NCI-H1048 (cell line): ENCODE measurements at regions not wholly inside any gene's neighbourhood (a gene's known extent, or its start where the extent isn't known, plus 50 kb on each side); places are given as distances from the start of the nearest gene placed in this dataset.

Experiments used
- DNase-seq: peaks from one replicate; lab custom pipeline; 2025; lab: John Stamatoyannopoulos, UW

DNA sequence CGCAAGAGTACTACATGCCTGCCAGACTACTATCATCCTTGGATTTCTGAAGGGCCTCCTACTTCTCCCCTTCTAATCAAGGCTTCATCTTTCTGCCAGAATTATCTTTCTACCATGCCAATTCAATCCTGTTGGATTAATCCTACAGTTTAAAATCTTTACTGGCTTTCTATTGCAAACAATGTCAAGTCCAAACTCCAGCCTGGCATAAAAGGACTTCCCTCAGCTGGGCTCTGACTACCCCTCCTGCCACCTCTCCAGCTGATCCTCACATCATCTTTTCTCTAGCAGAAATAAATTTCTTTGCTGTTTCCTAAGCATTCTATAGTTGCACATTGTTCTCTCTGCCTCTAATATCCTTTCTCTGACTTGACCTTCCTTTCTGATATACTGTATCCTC lies 119.7 kb upstream of the RAD23B start:
- no peak for DNase-seq

DNA sequence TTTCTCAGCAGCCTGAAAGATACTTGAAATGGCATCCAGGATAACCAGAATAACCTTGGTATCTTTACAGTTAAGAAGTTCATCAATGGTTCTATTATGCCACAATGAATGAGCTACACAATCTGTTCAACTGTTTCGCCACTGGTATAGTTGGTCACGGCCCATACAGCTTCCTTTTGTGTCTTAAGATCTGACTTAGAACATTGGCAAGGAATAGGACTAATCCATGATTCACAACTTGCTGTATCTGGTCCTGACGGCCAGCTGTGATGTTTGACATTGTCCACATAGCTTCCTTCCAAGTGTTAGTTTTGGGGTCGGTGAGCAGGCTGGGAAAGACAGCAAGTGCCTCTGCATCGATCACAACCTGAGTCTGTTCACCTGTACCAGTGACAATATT lies 113.3 kb upstream of the RAD23B start:
- DNase-seq: no peak

DNA sequence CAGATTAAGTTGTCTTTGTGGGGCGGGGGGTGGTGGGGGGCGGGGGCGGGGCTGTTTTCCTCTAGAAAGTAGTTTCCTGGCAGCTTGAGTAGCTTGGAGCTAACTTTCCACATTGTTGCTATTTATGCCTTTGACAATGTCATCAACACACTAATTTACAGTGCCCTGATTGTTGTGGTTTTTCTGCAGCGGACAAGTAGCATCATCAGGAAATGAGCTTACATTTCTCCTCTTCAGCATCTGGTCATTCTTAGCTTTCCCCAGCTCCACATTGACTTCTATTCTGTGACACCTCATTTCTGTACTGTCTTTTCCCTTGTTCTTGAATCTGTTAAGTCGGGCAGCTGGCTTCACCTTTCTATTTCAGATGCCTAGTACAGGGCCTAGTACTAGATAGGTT lies 112.3 kb upstream of the RAD23B start:
- no peak for DNase-seq

DNA sequence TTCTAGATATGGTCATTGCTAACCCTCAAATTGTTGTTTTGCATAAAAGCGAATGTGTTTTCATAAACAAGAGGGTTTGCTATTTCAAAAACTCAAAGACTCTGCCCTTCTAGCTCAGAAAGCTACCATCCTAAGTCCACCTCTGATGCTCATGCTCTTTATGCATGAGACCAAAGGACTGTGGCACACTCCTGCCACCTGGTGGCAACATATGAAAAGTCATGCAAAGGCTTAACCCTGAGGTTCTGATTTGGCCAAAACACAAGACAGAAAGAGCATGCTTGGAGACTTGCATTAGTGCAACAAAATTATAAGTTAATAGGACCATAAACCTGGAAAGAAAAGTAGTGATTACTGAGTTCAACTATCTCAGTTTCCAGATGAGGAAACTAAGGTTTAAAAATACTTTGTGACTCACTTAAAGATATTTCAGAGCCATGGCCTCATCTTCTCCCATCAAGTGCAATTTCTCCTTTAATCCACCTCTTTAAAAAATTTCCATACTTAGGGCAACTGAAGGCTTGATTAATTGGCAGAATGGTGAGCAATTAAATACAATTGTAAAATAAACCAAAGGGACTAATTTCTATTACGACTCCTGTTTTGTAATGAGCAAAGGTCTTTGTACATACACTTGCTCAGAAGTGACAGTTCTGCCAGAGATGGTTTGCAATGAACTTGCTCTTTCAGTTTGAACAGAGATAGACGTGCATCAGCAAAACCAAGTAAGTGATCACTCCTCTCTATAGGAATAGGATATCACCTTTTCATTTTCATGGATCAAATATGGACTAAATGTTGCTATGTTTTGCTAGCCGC lies 110.7 kb upstream of the RAD23B start:
- peak; percentile 61 for DNase-seq

DNA sequence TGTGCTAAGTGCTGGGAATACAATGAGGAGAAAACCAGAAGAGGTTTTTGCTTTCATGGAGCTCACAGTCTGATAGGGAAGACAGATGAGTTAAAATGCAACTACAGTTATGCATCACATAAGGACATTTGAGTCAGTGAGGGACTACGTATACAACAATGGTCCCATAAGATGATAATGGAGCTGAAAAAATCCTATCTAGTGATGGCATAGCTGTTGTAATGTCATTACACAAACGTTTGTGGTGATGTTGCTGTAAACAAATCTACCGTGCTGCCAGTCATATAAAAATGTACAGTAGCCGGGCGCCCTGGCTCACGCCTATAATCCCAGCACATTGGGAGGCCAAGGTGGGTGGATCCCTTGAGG lies 110.1 kb upstream of the RAD23B start:
- no peak for DNase-seq

DNA sequence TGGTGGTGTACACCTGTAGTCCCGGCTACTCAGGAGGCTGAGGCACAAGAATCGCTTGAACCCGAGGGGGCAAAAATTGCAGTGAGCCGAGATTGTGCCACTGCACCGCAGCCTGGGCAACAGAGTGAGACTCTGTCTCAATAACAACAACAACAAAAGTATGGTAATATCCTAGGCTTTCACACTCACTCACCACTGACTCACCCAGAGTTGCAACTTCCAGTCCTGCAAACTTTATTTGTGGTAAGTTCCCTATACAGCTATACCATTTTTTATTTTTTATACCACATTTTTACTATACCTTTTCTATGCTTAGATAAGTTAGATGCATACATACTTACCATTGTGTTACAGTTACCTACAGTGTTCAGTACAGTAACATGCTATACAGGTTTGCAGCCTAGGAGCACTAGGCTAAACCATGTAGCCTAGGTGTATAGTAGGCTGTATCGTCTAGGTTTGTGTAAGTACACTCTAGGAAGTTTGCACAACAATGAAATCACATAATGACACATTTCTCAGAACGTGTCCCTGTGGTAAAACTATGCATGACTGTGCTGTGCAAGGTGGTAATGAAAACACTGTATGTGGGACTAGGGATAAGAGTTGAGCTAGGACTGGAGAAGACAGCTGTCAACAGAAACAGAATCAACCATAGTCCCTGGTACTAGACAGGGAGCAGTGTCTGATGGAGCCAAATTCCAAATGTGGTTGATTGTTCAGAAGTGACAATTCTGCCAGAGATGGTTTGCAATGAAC lies 109.5 kb upstream of the RAD23B start:
- DNase-seq: no peak

DNA sequence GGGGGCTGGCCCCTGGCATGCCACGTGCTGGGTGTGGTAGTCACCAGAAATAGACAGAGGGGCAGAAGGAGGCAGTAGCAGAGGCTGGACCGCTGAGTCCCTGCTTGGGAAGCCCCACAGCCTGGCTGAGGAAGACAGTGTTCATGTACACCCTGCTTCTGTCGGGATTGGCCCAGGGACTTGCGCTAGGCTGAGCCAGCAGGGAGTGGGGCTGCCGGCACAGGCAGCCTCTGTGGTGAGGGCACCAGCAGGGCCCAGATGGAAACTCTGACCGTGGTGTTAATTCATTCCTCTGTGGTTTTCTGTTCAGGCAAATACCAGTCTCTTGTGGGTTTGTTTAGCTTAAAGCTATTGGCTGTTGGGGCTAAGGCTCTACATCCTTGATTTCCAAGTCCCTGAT lies 108.6 kb upstream of the RAD23B start:
- no peak for DNase-seq

DNA sequence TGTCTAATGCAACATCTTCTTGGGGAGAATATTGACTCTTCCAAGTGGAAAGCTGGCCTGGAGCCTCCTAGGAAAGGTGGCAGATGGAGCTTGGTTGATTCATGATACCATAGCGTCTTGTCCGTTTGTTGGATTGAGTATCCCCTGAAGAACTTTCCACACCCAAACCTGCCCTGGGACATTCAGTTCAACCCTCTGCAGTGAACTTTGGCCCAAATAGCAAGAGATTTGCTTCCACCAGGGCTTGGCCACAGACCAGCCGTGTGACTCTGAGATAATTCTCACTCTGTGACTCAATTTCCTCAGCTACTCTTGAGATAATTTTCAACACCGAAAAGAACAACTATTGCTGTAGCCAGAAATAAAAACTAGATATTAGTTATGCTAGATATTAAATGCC lies 108.0 kb upstream of the RAD23B start:
- DNase-seq: no peak

DNA sequence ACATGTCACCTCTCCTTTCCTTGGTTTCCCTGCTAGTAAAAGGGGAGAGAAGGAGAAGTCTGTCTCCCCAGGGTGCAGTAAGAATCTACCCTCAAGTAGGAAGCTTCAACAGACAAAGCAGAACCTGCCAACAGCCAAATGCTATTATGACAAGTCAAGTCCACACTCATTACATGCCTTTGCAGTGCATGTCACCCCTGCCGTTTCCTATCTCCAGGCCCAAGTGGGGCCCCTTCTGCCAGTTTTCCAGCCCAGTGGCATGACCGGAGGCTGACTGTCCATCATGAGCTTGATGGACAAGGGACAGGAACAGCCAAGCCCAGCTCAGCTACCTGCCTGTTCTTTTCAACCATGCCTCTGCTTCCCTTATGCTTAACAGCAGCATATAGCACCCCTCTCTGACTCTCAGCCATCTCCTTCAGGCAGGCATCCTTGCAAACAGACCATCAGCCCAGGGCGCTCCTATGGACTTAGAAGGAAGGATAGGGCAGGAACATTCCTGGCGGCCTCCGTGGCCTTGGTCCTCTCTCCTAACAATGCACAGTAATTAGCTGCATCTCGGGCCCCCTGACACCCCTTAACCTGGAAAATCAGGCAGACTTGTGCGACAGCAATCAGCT lies 107.2 kb upstream of the RAD23B start:
- DNase-seq: no peak

DNA sequence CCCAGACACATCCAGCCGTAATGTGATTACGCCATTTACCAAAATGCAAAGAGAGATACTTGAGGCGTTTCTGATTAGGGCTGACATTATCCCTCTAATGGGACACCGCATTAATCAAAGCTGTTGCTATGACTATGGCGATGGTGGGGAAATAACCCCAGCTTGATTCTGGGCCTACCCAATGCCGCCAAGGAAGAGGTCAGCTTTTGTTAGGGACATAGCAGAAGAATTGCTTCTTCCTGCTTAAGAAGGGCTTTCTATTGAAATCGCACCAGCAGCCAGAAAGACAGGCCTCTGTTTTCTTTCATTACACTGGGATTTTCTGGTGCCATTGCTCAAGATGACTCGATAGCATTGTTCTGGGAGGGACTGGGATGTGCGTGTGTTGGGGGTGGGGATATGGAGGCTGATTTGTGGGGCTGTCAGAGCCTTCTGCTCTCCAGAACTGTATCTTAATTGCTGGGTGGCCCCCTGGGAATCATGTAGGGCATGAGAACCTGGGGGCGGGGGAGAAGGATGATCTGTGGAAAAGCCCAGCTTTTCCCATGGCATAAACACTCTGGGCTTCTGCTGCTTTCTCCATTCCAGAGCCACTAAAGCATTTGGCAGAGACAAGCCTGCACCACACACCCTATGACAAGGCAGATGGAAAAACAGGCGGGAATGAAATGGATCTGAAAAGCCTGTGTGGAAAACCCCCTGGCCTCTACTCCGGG lies 106.5 kb upstream of the RAD23B start:
- DNase-seq: no peak

DNA sequence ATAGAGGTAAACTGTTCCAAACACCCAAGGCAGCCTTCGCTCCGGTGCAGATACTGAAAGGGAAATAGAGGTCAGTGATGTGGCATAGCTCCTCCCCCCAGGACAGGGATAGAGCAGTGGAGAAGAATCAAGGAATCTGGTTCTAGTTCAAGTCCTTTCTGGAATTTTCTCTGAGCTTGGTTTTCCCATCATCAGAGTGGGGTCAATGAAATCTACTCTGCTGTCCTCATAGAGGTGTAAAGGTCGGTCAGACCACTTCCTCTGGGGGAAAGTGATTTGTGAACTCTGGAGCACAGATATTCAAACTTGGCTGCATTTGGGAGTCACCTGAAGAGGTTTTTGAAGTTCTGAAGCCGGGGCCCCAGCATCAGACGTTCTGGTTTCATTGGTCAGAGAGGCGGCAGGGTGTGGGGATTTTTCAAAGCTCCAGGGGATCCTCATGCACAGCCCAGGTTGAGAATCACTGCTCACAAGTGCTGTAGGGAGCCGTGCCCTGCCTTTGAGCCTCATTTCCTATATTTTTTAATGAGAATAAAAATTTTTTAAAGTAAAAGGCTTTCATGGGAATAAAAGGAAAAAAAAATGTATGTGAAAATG lies 105.7 kb upstream of the RAD23B start:
- no peak for DNase-seq

DNA sequence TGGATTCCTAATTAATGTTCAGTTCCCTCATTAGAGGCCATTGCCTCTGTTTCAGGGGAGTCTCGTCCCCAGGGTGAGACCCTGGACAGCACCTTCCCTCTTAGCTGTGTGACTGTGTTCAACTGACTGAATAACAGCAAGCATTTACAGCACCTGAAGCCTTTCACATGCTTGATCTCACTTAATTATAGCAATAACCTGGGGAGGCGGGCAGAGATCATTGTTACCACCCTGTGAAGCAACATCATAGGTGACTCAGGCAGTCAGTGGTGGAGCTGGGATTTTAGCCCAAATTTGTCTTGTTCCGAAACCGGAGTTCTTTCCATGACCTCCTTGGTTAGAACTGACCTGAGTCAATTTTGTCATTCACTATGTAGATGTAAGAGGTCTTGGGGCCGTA lies 105.2 kb upstream of the RAD23B start:
- no peak for DNase-seq

DNA sequence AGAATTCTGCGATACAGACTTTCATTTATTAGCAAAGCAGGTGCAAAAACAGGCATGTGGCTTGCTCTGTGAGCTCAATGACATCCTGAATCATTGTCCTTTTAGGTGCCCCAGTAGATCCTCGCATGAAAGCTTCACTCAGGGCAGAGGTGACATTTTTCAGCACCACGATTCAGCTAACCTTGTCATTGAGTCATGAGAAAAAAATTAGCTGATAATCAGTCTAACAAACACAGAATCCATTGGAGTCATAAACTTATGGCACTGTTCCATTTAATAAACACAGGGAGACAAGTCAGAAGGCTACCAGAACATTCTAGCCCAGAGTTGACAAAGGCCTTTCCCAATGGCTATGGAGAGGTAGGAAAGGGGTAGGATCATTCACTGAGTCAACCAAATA lies 104.8 kb upstream of the RAD23B start:
- no peak for DNase-seq

DNA sequence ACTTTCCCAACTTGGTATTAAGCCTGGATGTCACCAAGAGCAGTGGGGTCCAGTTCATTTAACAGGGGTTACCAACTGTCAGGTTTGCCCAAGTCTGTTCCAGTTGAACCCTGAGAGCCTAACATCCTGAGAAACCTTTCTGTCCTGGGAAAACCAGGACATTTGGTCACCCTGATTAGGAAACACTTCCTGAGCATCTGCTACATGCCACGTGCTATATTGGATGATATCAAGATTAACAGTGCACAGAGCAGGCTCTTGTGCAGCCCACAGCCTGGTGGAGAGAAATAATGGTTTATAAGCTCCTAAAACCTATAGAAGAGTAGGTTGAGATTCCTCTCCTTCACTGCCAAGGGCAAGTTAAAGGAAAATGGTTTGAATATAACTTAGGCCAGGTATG lies 102.9 kb upstream of the RAD23B start:
- no peak for DNase-seq

DNA sequence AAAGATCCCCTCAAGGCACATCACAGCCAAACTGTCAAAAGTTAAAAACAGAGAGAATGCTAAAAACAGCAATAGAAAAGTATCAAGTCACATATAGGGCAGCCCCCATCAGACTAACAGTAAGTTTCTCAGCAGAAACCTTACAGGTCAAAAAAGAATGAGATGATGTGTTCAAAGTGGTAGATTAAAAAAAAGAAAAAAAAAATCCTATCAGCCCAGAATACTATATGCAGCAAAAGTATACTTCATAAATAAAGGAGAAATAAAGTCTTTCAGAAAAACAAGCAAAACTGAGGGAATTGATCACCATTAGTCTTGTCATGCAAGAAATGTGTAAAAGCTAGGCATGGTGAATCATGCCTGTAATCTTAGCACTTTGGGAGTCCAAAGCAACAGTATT lies 99.9 kb upstream of the RAD23B start:
- DNase-seq: no peak

DNA sequence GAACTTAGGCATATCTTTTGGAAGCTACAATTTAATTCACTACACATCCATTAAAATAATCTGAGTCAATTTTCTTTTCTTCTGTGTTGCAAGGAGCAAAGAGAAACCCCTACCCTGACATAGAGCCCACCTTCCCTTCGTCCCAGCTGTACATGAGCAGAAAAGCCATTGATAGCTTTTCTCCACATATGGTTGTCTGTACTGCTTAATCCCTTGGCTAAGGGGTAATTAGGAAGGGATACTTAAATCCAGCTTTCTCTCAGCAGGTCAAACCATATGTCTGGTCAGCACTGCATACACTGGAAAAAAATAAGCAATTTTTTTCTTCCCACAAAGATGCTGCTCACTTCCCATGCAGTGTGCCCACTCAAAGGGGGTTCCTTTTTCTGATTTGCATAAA lies 94.7 kb upstream of the RAD23B start:
- DNase-seq: no peak

DNA sequence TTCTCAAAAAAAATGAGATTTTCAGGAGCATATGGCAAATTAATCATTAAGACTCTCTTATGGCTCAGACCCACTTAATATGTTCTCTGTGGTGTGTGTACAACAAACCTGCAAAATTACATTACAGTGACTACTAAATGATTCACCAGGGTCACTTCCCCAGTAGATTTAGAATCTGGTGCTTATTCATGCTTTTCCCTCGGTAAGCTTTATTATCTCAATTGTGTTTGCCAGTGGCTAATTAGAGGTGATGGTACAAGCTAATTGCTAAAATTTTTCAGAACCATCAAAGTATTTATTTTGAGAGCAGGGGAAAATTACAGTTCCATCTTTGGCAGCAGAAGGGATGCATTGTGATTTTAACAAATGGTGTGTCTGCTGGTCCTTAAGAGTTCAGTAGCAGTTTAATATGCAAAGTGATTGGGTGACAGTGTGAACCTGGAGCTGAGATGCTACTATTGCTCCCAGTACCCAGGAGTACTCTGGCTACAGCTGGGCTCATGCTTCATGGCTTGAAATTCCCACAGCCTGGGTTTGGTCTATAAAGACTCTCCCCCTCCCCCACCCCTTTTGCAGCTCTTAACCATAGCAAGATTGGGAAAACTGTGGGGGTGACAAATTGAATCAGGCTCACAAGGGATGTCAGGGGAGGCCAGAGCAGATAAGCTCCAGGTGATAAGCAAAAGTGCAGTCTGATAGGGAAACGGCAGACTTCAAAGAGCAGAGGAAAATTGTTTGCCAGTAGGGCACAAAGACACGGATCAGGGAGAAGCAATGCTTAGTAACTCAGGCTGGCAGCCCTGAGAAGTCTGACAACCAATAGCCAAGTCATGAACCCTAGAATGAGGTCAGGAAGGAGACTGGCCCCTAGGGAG lies 92.8 kb upstream of the RAD23B start:
- DNase-seq: no peak

DNA sequence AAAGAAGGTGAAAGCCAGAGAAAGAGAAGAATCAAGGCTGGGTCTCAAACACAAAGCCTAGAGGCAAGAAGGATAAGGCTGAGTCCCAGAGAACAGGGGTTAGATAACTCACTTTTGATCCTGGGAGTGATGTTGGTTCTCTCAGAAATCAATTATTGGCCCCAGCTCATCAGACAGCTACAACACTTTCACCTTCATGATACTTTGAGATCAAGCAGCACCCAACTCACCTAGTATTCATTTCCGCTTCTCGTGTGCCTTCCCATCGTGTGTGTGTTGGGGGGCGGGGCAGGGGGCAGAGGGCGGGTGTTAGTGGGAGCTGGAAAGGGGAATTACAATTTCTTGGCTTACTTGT lies 92.2 kb upstream of the RAD23B start:
- no peak for DNase-seq

DNA sequence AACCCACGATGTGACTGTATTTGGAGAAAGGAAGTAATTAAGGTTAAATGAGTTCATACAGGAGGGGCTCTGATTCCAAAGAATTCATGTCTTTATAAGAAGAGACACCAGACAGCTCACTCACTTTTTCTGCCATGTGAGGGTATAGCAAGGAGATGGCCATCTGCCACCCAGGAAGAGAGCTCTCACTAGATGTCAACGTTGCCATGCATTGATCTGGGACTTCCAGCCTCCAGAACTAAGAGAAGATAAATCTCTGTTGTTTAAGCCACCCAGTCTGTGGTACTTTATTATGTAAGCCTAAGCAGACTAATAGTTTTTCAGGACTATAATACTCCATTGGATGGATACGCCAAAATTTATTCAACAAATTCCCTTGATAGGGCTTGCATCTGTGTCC lies 89.8 kb upstream of the RAD23B start:
- DNase-seq: no peak

DNA sequence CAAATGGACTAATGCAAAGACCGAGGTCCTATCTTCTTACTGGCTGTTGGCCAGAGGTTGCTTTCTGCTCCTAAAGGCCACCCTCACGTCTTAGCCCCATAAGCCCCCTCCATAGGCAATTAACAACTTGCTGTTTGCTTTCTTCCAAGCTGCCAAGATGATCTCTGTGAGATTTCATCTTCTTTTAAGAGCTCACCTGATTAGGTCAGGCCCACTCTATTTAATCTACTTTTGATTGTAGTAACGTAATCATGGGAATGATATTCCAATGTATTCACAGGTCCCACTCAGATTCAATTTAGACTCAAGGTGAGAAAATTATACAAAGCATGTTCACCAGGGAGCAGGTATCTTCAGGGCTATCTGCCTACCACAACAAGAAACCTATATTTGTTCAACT lies 84.4 kb upstream of the RAD23B start:
- DNase-seq: no peak

DNA sequence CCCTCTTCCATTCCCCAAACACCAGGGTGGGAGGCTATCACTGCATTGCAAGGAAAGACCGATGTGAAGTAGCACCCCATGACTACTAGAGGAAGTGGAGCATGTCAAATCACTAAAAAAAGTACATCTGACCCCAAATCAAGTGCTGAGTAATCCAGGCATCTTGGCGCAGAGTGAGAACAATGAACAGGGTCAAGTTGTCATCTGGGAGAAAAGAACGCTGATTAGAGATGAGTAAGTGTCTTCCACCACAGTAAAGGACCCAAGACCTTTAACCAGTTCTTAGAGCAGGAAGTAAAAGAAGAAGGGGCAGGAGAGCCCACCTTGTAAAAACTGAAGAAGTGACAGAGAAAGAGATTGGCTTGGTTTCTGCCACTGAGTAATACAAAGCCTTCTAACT lies 75.0 kb upstream of the RAD23B start:
- no peak for DNase-seq
